ENCODE measurements at regions not wholly inside any gene's neighbourhood (a gene's known extent, or its start where the extent isn't known, plus 50 kb on each side); places are given as distances from the start of the nearest gene placed in this dataset.

DNA sequence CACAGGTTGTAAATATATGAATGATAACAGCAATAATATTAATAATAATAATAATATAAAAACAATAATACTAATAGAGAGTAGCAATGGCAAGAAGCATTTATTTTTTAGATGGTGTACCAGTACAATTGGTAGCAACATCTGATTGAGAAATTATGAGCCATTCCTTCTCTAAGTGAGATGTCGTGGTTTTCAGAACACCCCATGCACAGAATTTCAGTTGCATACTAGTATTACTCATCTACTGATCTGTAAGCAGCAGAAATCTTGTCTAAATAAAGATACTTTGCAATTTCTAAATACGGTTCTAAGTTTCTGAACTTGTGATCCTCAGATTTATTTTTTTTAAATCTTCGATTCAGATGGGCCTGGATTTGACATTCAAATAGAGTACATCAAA, 788.0 kb upstream of the ATXN8OS start:
- no peak for TF ChIP-seq EZH2 (IDR thresholded peaks at IDR 0.05; ENCODE audit: low read length, missing control alignments)
- TF ChIP-seq, protein P1, sequence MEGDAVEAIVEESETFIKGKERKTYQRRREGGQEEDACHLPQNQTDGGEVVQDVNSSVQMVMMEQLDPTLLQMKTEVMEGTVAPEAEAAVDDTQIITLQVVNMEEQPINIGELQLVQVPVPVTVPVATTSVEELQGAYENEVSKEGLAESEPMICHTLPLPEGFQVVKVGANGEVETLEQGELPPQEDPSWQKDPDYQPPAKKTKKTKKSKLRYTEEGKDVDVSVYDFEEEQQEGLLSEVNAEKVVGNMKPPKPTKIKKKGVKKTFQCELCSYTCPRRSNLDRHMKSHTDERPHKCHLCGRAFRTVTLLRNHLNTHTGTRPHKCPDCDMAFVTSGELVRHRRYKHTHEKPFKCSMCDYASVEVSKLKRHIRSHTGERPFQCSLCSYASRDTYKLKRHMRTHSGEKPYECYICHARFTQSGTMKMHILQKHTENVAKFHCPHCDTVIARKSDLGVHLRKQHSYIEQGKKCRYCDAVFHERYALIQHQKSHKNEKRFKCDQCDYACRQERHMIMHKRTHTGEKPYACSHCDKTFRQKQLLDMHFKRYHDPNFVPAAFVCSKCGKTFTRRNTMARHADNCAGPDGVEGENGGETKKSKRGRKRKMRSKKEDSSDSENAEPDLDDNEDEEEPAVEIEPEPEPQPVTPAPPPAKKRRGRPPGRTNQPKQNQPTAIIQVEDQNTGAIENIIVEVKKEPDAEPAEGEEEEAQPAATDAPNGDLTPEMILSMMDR (conservative IDR thresholded peaks at IDR 0.05 in 1 of 2, IDR thresholded peaks at IDR 0.05 in 1 of 2; ENCODE audit: low read depth in 1 of 2, low read length in 2 of 2), result no peak

Data from fibroblast of lung (primary cell).